ENCODE measurements at regions not wholly inside any gene's neighbourhood (a gene's known extent, or its start where the extent isn't known, plus 50 kb on each side); places are given as distances from the start of the nearest gene placed in this dataset.

DNA sequence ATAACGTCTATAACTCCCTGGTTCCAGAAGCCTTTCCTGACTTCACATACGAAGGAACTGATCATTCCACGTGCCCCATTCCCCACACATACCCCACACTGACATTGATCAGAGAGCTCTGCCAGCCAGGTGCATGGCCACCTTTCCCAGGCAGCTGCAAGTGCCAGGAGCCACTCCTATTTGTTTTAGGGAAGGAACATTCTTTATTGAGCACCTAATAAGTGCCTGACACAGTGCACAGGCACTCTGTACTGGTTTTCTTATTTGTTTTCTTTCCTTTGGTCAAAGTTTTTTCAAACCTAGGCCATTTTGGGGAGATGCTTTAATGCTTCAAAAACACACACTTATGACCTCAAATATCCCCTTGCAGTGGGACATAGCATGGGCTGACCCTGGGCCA is 50.0 kb downstream of the PITPNM2 start:
- Histone ChIP-seq H3K4me3 (no peak overlapping the region), H3K9ac (no peak overlapping the region), H3K4me2 (peak overlapping the region; percentile 79), H3K27ac (no peak overlapping the region), H3K27me3 (no peaks in the 10 kb centered on the region), H3K4me1 (peaks cover 94% of the 10 kb centered on the region), H4K20me1 (peaks cover 33% of the 10 kb centered on the region; the same call in 1 of the 2 replicates), H3K36me3 (peaks cover 28% of the 10 kb centered on the region; the same call in 1 of the 2 replicates), H3K9me3 (no peaks in the 10 kb centered on the region)
- no peak for TF ChIP-seq Cebpa-rat (IDR thresholded peaks at IDR 0.05)

DNA sequence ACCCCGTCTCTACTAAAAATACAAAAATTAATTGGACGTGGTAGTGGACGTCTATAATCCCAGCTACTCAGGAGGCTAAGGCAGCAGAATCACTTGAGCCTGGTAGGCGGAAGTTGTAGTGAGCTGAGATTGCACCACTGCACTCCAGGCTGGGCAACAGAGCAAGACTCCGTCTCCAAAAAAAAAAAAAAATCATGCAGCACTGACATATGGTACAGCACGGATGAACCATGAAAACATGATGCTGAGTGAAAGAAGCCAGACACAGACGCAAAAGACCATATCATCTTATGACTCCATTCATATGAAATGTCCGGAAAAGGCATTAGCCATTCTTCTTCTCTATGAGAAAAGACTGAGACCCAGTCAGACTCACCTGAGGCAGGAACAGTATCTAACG is 50.4 kb downstream of the PITPNM2 start:
- no peak overlapping the region for H3K9ac ChIP-seq
- peak overlapping the region; percentile 79 for H3K4me2 ChIP-seq
- peaks cover 28% of the 10 kb centered on the region; the same call in 1 of the 2 replicates for H3K36me3 ChIP-seq
- H3K4me1 ChIP-seq = peaks cover 94% of the 10 kb centered on the region
- H3K9me3 ChIP-seq = no peaks in the 10 kb centered on the region
- H3K4me3 ChIP-seq = no peak overlapping the region
- TF ChIP-seq Cebpa-rat (IDR thresholded peaks at IDR 0.05) = no peak
- no peak overlapping the region for H3K27ac ChIP-seq
- H4K20me1 ChIP-seq = peaks cover 33% of the 10 kb centered on the region; the same call in 1 of the 2 replicates
- no peaks in the 10 kb centered on the region for H3K27me3 ChIP-seq

DNA sequence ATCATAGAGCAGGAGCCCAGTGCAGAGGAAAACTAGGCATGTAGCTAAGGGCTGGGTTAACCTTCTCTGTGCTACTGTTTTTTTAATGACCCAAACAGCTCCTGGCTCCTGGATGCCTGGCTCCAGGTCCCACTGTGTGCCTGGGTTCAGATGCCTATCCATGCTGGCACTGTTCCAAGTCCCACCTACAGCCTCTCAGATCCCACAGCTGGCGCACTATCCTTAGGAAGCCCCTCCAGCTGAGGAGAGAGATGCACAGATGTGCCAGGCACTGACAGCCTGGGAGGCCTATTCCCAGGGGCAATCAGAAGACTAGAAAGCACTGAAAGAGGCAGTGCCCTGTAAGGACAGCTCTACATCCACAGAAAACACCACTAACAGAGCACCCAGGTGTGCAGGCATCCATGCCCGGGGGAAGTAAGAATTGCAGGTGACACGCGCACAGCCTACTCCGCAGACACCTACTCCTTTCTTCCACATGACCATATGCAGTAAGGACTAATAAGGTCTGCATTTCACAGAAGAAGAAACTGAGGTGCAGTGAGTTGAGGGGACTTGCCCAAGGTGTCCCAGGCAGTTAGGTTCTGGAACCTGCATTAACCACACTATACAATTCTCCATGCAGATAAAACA is 51.2 kb downstream of the PITPNM2 start:
- no peak overlapping the region for H3K4me3 ChIP-seq
- H3K9me3 ChIP-seq = no peaks in the 10 kb centered on the region
- H3K36me3 ChIP-seq = peaks cover 28% of the 10 kb centered on the region; the same call in 1 of the 2 replicates
- TF ChIP-seq Cebpa-rat (IDR thresholded peaks at IDR 0.05) = no peak
- peak overlapping the region; percentile 22; the same call in 1 of the 2 replicates for H3K9ac ChIP-seq
- H3K27me3 ChIP-seq = no peaks in the 10 kb centered on the region
- H3K4me1 ChIP-seq = peaks cover 94% of the 10 kb centered on the region
- peaks cover 33% of the 10 kb centered on the region; the same call in 1 of the 2 replicates for H4K20me1 ChIP-seq
- peak overlapping the region; percentile 53 for H3K27ac ChIP-seq
- peak overlapping the region; percentile 79 for H3K4me2 ChIP-seq

DNA sequence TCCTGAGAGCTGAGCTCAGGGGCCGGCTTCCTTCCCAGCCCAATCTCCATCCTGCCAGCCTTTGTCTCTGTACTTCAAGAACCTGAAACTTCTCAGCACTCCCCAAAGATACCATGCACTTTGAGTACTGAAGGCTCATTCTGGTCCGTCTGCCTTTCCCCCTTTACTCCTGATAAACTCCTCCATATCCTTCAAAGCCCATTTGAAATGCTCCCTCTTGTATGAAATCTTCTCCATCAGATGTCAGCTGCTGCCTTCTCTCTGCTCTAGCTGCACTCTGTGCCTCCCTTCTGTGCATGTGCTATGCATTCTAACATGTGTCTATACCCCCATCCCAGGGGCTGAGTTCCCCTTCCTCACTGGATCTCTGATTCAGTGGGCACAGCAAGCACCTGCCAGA is 52.1 kb downstream of the PITPNM2 start:
- H3K4me1 ChIP-seq = peaks cover 94% of the 10 kb centered on the region
- peak overlapping the region; percentile 79 for H3K4me2 ChIP-seq
- H3K27me3 ChIP-seq = no peaks in the 10 kb centered on the region
- no peak for TF ChIP-seq Cebpa-rat (IDR thresholded peaks at IDR 0.05)
- no peak overlapping the region for H3K4me3 ChIP-seq
- H3K27ac ChIP-seq = peak overlapping the region; percentile 53
- peaks cover 30% of the 10 kb centered on the region; the same call in 1 of the 2 replicates for H3K36me3 ChIP-seq
- no peaks in the 10 kb centered on the region for H3K9me3 ChIP-seq
- peak overlapping the region; percentile 22; the same call in 1 of the 2 replicates for H3K9ac ChIP-seq
- H4K20me1 ChIP-seq = peaks cover 40% of the 10 kb centered on the region; the same call in 1 of the 2 replicates

DNA sequence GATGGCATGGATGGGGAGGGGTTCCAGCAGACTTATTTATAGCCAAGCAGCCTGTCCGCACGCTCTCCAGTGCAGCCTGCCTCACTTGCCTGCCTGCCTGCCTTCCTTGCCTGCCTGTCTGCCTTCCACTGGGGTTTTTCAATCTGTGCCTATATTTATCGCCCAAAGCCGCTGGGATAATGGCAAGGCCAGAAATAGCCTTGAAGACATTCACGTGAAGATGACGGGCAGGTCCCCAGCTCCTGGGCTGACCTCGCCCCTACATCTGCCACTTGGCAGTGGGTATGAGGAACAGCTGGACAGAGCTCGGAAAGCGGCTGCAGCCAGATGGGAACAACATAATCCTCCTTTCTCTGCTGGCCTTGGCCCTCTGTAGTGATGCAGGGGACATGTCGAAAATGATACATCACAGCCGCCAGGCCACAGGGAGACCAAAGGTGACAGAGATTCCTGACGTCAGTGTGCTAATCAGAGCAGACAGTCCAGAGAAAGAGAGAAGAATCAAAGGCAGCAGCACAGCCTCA is 53.3 kb downstream of the PITPNM2 start:
- Histone ChIP-seq H3K9ac (peak overlapping the region; percentile 60), H3K4me3 (no peak overlapping the region), H3K4me2 (peak overlapping the region; percentile 79), H3K9me3 (no peaks in the 10 kb centered on the region), H3K27me3 (no peaks in the 10 kb centered on the region), H3K36me3 (peaks cover 22% of the 10 kb centered on the region; the same call in 1 of the 2 replicates), H3K4me1 (peaks cover 82% of the 10 kb centered on the region), H3K27ac (peak overlapping the region; percentile 65), H4K20me1 (peaks cover 50% of the 10 kb centered on the region; the same call in 1 of the 2 replicates)
- TF ChIP-seq Cebpa-rat (IDR thresholded peaks at IDR 0.05) = no peak

DNA sequence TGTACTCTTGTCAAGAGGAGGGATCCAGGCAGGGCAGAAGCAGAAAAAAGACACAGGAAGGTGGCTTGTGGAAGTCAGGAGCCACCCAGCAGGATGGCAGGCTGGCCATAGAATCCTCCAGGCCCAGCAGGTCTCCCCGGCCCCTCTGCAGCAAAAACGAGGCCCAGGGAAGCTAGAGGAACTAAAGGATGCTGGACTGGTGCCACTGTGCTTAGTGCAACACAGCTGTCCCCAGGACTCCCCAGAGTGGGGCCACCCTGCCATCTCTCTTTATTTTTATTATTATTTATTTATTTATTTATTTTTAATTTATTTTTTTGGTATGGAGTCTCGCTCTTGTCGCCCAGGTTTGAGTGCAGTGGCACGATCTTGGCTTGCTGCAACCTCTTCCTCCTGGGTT is 54.1 kb downstream of the PITPNM2 start:
- Histone ChIP-seq H3K4me3 (no peak overlapping the region), H3K4me1 (peaks cover 73% of the 10 kb centered on the region), H4K20me1 (peaks cover 59% of the 10 kb centered on the region; the same call in 1 of the 2 replicates), H3K9me3 (no peaks in the 10 kb centered on the region), H3K4me2 (peak overlapping the region; percentile 79; the same call in 1 of the 2 replicates), H3K27me3 (no peaks in the 10 kb centered on the region), H3K36me3 (peaks cover 24% of the 10 kb centered on the region; the same call in 1 of the 2 replicates), H3K9ac (no peak overlapping the region; the same call in 1 of the 2 replicates), H3K27ac (peak overlapping the region; percentile 65; the same call in 1 of the 2 replicates)
- TF ChIP-seq Cebpa-rat (IDR thresholded peaks at IDR 0.05) = no peak

DNA sequence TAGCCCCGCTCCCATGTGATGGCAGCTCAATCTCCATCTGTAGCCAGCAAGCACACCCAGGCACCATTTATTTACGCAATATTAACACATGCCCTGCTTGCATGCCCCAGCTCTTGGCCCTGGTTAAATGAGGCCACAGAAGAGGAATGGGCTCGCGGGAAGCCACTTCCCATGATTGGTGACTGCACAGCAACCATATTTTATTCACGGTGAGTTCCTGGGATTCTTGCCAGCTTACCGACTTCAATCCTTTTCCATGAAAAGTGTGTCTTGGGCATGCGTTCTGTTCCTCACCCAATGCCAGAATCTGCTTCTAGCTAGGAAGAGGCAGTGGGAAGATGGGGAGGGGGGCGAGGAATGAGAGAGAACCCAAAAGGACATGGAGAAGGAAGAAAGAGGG is 54.7 kb downstream of the PITPNM2 start:
- TF ChIP-seq Cebpa-rat (IDR thresholded peaks at IDR 0.05) = no peak
- H3K27me3 ChIP-seq = no peaks in the 10 kb centered on the region
- H3K4me2 ChIP-seq = peak overlapping the region; percentile 79
- H3K9me3 ChIP-seq = no peaks in the 10 kb centered on the region
- peaks cover 68% of the 10 kb centered on the region for H3K4me1 ChIP-seq
- 0 out of 2 replicates have a peak overlapping the region, but pooled peaks have one; percentile 65 for H3K27ac ChIP-seq
- peaks cover 59% of the 10 kb centered on the region; the same call in 1 of the 2 replicates for H4K20me1 ChIP-seq
- H3K36me3 ChIP-seq = peaks cover 26% of the 10 kb centered on the region; the same call in 1 of the 2 replicates
- H3K9ac ChIP-seq = no peak overlapping the region; the same call in 1 of the 2 replicates
- no peak overlapping the region for H3K4me3 ChIP-seq

DNA sequence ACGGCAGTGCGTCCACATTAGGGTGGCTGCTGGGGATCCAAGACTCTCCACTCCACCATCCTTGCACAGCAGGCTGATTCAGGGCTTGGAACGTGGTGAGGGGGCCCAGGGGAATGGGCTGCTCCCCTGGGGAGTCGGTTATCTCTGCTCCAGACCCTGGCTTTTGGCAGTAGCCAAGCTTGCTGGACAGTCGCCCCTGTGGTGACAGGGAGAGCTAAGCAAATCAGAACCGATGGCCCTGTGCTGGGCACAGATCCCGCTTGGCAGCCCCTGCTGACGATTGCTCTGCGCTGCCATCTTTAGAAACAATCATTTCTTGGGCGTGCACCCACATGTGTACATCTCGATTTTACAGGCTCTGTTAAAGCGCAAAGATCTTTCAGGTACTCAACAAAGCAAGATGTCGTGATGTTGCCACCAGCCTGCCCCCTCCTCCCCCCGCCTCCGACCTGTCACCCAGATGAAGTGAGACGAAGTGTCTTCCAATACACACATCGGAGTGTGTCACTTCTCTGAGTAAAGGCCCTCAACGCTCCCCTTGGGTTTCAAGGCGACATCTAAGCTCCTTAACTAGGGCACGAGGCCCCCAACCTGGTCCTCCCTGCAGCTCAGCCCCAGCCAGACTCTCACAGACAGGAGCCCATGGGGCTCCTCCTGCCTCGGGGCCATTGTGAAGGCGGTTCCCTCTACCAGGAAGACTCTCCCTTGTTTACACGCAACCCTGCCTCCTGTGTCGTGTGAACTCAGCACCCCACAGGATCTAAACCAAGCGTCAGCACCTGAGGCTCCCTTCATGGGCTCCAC is 55.6 kb downstream of the PITPNM2 start:
- H3K9ac ChIP-seq = no peak overlapping the region
- peaks cover 30% of the 10 kb centered on the region; the same call in 1 of the 2 replicates for H3K36me3 ChIP-seq
- H3K9me3 ChIP-seq = no peaks in the 10 kb centered on the region
- H3K27me3 ChIP-seq = no peaks in the 10 kb centered on the region
- H3K4me3 ChIP-seq = no peak overlapping the region
- peaks cover 52% of the 10 kb centered on the region; the same call in 1 of the 2 replicates for H4K20me1 ChIP-seq
- H3K4me2 ChIP-seq = peak overlapping the region; percentile 35
- TF ChIP-seq Cebpa-rat (IDR thresholded peaks at IDR 0.05) = no peak
- 0 out of 2 replicates have a peak overlapping the region, but pooled peaks have one; percentile 13 for H3K27ac ChIP-seq
- peaks cover 59% of the 10 kb centered on the region for H3K4me1 ChIP-seq

DNA sequence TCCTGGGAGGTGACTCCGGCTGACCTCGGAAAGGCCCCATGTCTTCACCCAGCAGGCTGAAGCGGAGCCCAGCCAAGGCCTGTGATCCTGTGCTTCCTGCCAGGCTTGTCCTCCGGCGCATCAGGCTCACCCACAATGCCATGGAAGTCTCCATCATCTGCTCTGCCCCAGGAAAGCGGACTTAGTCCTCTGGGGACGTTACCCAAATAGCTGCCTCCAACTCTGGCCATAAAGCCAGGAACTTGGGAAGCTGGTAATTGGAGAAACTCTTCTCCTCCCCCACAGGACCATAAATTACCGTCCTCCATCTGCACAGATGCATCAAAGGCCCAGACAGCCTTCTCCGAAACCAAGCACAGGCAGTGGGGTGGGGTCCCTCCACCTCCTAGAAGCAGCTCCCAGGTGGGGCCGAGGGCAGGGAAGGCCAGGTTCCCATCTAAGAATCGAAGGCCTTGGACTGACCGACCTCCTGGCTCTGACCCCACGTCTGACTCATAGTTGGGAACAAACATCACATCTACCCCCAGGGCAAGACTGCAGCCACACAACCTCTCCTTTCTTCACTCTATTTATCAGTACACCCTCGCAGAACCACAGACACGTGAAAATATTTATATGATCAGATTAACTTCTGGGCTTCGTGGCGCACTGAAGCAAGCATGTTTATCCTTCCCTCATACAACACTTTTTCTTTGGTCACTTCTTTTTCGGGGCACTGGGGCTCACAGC is 56.4 kb downstream of the PITPNM2 start:
- no peaks in the 10 kb centered on the region for H3K27me3 ChIP-seq
- peaks cover 57% of the 10 kb centered on the region for H3K4me1 ChIP-seq
- H3K4me3 ChIP-seq = no peak overlapping the region
- no peak overlapping the region for H3K9ac ChIP-seq
- no peak for TF ChIP-seq Cebpa-rat (IDR thresholded peaks at IDR 0.05)
- no peaks in the 10 kb centered on the region for H3K9me3 ChIP-seq
- H3K27ac ChIP-seq = 0 out of 2 replicates have a peak overlapping the region, but pooled peaks have one; percentile 38
- peaks cover 44% of the 10 kb centered on the region; the same call in 1 of the 2 replicates for H4K20me1 ChIP-seq
- peak overlapping the region; percentile 35 for H3K4me2 ChIP-seq
- peaks cover 30% of the 10 kb centered on the region; the same call in 1 of the 2 replicates for H3K36me3 ChIP-seq

Data from BLaER1 (cell line).